Karpas-422 (cell line): ENCODE measurements at regions not wholly inside any gene's neighbourhood (a gene's known extent, or its start where the extent isn't known, plus 50 kb on each side); places are given as distances from the start of the nearest gene placed in this dataset.

Experiments used
- DNase-seq: peaks from one replicate; pipeline ENCODE4 v3.0.0-alpha.2; 2015
- H2AFZ ChIP-seq: fragments of 200-600 bp; sonication (generic); 2 replicates; pipeline ENCODE4 v1.6.1; 2014; ENCODE audit warnings: antibody characterized with exemption, low read length, mixed read lengths
- H3K27ac ChIP-seq: fragments of 200-600 bp; sonication (generic); 2 replicates; pipeline ENCODE4 v1.5.1; 2014; ENCODE audit warnings: mild to moderate bottlenecking, low read length, moderate library complexity
- H3K27me3 ChIP-seq: fragments of 200-600 bp; sonication (generic); 2 replicates; pipeline ENCODE4 v1.6.1; 2014; ENCODE audit warnings: low read length, mixed read lengths
- H3K36me3 ChIP-seq: fragments of 200-600 bp; sonication (generic); 2 replicates; pipeline ENCODE4 v1.6.1; 2014; ENCODE audit warnings: low read length, mixed read lengths; ENCODE audit not compliant: insufficient read depth
- H3K4me1 ChIP-seq: fragments of 200-600 bp; sonication (generic); 2 replicates; pipeline ENCODE4 v1.6.1; 2014; ENCODE audit warnings: mild to moderate bottlenecking, low read length, mixed read lengths
- H3K4me2 ChIP-seq: fragments of 200-600 bp; sonication (generic); 2 replicates; pipeline ENCODE4 v1.6.1; 2014; ENCODE audit warnings: low read length, low read depth, mild to moderate bottlenecking; ENCODE audit not compliant: poor library complexity, severe bottlenecking
- H3K4me3 ChIP-seq: fragments of 200-600 bp; sonication (generic); 2 replicates; pipeline ENCODE4 v1.5.1; 2014; ENCODE audit warnings: mild to moderate bottlenecking, antibody characterized with exemption, low read length, mixed read lengths
- H3K79me2 ChIP-seq: fragments of 200-600 bp; sonication (generic); 2 replicates; pipeline ENCODE4 v1.6.1; 2014; ENCODE audit warnings: mild to moderate bottlenecking, low read length, mixed read lengths
- H3K9ac ChIP-seq: fragments of 200-600 bp; sonication (generic); 2 replicates; pipeline ENCODE4 v1.6.0; 2014; ENCODE audit warnings: low read length
- H3K9me2 ChIP-seq: fragments of 200-600 bp; sonication (generic), shearing (Covaris generic); replicated peaks from 2 replicates; pipeline ENCODE4 v1.6.0; 2014; ENCODE audit warnings: mild to moderate bottlenecking, low read length, moderate library complexity; ENCODE audit not compliant: insufficient read depth
- H3K9me3 ChIP-seq: fragments of 300-700, 200-600 bp; sonication (generic); 2 replicates; pipeline ENCODE4 v1.6.1; 2014; ENCODE audit warnings: low read length, mixed read lengths
- H4K20me1 ChIP-seq: fragments of 200-600 bp; sonication (generic); 2 replicates; pipeline ENCODE4 v1.6.1; 2014; ENCODE audit warnings: mild to moderate bottlenecking, antibody characterized with exemption, low read length, low read depth; ENCODE audit not compliant: insufficient read depth

DNA sequence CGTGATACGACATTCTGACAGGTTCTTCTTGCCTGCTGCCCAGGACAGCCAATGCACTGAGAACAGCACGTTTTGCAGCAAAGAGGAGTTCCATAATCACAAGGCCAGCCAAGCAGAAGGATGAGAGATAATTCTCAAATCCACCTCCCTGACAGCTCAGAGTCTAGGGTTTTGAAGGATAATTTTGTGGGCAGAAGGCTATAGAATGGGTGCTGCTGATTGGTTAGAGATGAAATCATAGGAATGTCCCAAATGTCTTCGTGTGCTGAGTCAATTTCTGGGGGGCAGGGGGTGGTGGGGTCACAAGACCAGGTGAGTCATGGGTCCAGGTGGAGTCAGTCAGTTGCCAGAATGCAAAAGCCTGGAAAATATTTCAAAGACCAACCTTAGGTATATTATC is 175.5 kb upstream of the SLC30A5 start:
- no peak overlapping the region for H3K27ac ChIP-seq

GRCh38 chr5:68919988-68920490 is 173.8 kb upstream of the SLC30A5 start:
- H3K27ac ChIP-seq: no peak overlapping the region
- no peak for DNase-seq
- no peaks in the 10 kb centered on the region for H3K79me2 ChIP-seq
- H3K4me3 ChIP-seq: no peak overlapping the region
- H4K20me1 ChIP-seq: no peaks in the 10 kb centered on the region
- H3K9me2 ChIP-seq: no peaks in the 10 kb centered on the region
- H3K4me1 ChIP-seq: no peaks in the 10 kb centered on the region
- no peaks in the 10 kb centered on the region for H3K9me3 ChIP-seq
- no peaks in the 10 kb centered on the region for H3K27me3 ChIP-seq
- no peak overlapping the region for H2AFZ ChIP-seq
- H3K4me2 ChIP-seq: no peak overlapping the region
- H3K36me3 ChIP-seq: no peaks in the 10 kb centered on the region
- no peak overlapping the region for H3K9ac ChIP-seq

More for the DNA sequence above, 175.5 kb upstream of the SLC30A5 start:
- H3K4me3 ChIP-seq: no peak overlapping the region
- no peaks in the 10 kb centered on the region for H4K20me1 ChIP-seq
- no peaks in the 10 kb centered on the region for H3K79me2 ChIP-seq
- no peak for DNase-seq
- H3K4me2 ChIP-seq: no peak overlapping the region
- no peaks in the 10 kb centered on the region for H3K36me3 ChIP-seq
- H3K9me3 ChIP-seq: no peaks in the 10 kb centered on the region
- H3K9ac ChIP-seq: no peak overlapping the region
- no peak overlapping the region for H2AFZ ChIP-seq
- H3K9me2 ChIP-seq: no peaks in the 10 kb centered on the region
- H3K27me3 ChIP-seq: no peaks in the 10 kb centered on the region
- H3K4me1 ChIP-seq: no peaks in the 10 kb centered on the region

GRCh38 chr5:68920888-68921287 is 172.9 kb upstream of the SLC30A5 start:
- H4K20me1 ChIP-seq: no peaks in the 10 kb centered on the region
- H3K36me3 ChIP-seq: no peaks in the 10 kb centered on the region
- H3K4me2 ChIP-seq: no peak overlapping the region
- H2AFZ ChIP-seq: no peak overlapping the region
- DNase-seq: no peak
- H3K79me2 ChIP-seq: no peaks in the 10 kb centered on the region
- no peak overlapping the region for H3K27ac ChIP-seq
- no peaks in the 10 kb centered on the region for H3K9me3 ChIP-seq
- H3K9ac ChIP-seq: no peak overlapping the region
- no peaks in the 10 kb centered on the region for H3K9me2 ChIP-seq
- no peak overlapping the region for H3K4me3 ChIP-seq
- no peaks in the 10 kb centered on the region for H3K27me3 ChIP-seq
- H3K4me1 ChIP-seq: no peaks in the 10 kb centered on the region

DNA sequence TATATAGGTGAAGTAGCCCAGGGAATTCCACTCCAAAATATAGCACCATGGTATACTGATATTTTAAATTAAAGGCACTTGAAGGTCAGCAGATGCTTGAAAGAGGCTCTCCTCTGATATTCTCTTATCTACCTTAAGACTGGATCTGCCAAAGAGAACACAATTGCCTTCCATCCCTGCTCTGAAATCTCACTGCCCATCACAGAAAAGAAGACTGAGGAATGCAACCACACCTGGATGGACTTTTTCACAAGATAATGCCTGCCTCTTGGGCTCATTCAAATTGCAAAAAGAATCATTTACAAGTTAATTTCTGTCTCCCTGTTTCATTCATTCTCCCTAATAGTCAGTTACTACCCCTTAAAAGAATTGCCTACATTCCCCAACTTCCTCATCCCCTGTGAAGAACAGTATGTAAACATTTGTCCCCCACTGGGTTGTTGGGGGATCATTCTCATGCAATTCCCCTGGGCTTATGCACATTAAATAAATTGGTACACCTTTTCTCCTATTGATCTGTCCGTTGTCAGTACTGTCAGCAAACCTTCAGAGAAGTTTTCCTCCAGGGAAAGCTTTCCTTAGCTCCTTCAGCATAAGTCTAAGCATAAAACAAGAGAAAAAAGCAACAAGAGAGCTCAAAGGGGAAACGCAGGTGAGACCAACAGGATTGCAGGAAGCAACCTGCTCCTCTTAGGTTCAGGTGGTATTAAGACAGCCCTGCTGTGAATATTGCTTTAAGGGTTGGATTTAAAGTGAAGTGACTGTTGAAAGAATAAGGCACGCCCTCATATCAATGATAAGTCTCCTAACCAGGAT is 171.4 kb upstream of the SLC30A5 start:
- no peak overlapping the region for H3K4me2 ChIP-seq
- H3K4me1 ChIP-seq: no peaks in the 10 kb centered on the region
- H3K27ac ChIP-seq: no peak overlapping the region
- H3K9me3 ChIP-seq: no peaks in the 10 kb centered on the region
- no peak for DNase-seq
- no peak overlapping the region for H3K9ac ChIP-seq
- no peaks in the 10 kb centered on the region for H4K20me1 ChIP-seq
- no peak overlapping the region for H2AFZ ChIP-seq
- H3K79me2 ChIP-seq: no peaks in the 10 kb centered on the region
- H3K9me2 ChIP-seq: no peaks in the 10 kb centered on the region
- no peaks in the 10 kb centered on the region for H3K36me3 ChIP-seq
- H3K27me3 ChIP-seq: no peaks in the 10 kb centered on the region
- no peak overlapping the region for H3K4me3 ChIP-seq

- Histone ChIP-seq H2AFZ (no peak overlapping the region), H3K4me1 (no peaks in the 10 kb centered on the region), H3K4me2 (no peak overlapping the region), H3K27ac (no peak overlapping the region), H3K9me2 (no peaks in the 10 kb centered on the region), H4K20me1 (no peaks in the 10 kb centered on the region), H3K36me3 (no peaks in the 10 kb centered on the region), H3K9me3 (no peaks in the 10 kb centered on the region), H3K9ac (no peak overlapping the region), H3K79me2 (no peaks in the 10 kb centered on the region), H3K27me3 (no peaks in the 10 kb centered on the region), H3K4me3 (no peak overlapping the region)
- DNase-seq: no peak
Measured at GRCh38 chr5:68924481-68925145, 169.2 kb upstream of the SLC30A5 start.

GRCh38 chr5:68928617-68929302 is 165.1 kb upstream of the SLC30A5 start:
- peaks cover 11% of the 10 kb centered on the region for H3K9me3 ChIP-seq
- no peaks in the 10 kb centered on the region for H4K20me1 ChIP-seq
- H3K4me2 ChIP-seq: no peak overlapping the region
- H3K27ac ChIP-seq: no peak overlapping the region
- no peak overlapping the region for H3K4me3 ChIP-seq
- DNase-seq: no peak
- H3K9ac ChIP-seq: no peak overlapping the region
- peaks cover 10% of the 10 kb centered on the region; the same call in 1 of the 2 replicates for H3K27me3 ChIP-seq
- H3K79me2 ChIP-seq: no peaks in the 10 kb centered on the region
- peaks cover 5% of the 10 kb centered on the region; the same call in 1 of the 2 replicates for H3K36me3 ChIP-seq
- no peaks in the 10 kb centered on the region for H3K4me1 ChIP-seq
- H2AFZ ChIP-seq: no peak overlapping the region
- no peaks in the 10 kb centered on the region; the same call in 1 of the 2 replicates for H3K9me2 ChIP-seq

DNA sequence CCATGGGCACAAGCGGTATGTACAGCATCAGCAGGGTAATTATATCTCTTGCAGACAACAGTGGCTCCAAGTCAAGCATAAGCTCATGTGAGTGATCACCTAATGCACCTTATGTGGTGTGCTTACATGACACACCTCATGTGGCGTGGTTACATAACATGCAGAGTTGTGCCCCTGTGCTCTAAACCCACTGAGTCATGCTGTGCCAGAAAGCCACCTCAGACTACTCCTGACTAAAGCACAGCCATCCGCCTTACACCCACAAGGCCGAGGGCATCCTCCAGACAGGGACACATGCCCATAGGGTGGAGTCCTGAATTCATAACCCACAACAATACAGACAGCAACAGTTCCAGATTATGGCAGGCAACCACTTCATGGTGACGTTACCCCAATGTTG is 163.7 kb upstream of the SLC30A5 start:
- H3K9ac ChIP-seq: no peak overlapping the region
- H3K79me2 ChIP-seq: no peaks in the 10 kb centered on the region
- H4K20me1 ChIP-seq: no peaks in the 10 kb centered on the region
- H3K9me3 ChIP-seq: peaks cover 11% of the 10 kb centered on the region
- H3K36me3 ChIP-seq: peaks cover 5% of the 10 kb centered on the region; the same call in 1 of the 2 replicates
- H2AFZ ChIP-seq: no peak overlapping the region
- no peak overlapping the region for H3K4me3 ChIP-seq
- no peaks in the 10 kb centered on the region for H3K4me1 ChIP-seq
- no peak overlapping the region for H3K4me2 ChIP-seq
- peaks cover 10% of the 10 kb centered on the region; the same call in 1 of the 2 replicates for H3K27me3 ChIP-seq
- DNase-seq: no peak
- no peaks in the 10 kb centered on the region; the same call in 1 of the 2 replicates for H3K9me2 ChIP-seq
- H3K27ac ChIP-seq: no peak overlapping the region
